ENCODE measurements at regions not wholly inside any gene's neighbourhood (a gene's known extent, or its start where the extent isn't known, plus 50 kb on each side); places are given as distances from the start of the nearest gene placed in this dataset.

- intact Hi-C loops (cut with DNase I) = no loop called here
- Histone ChIP-seq H3K27me3 (no peaks in the 10 kb centered on the region), H3K4me3 (no peak overlapping the region), H3K4me1 (replicated peaks in 1 of 2) (no peaks in the 10 kb centered on the region), H3K27ac (no peak overlapping the region), H3K36me3 (replicated peaks in 1 of 2) (no peaks in the 10 kb centered on the region), H3K9me3 (replicated peaks in 1 of 3) (no peaks in the 10 kb centered on the region)
- DNase-seq = no peak
- 74 to 85% (median 81%) methylated on average over 4 of the region's 4 CpGs for whole genome bisulfite sequencing, 4 donors
- TF ChIP-seq CTCF (IDR thresholded peaks at IDR 0.05) (no peak), POLR2A (IDR thresholded peaks at IDR 0.05) (no peak)
Observed at GRCh38 chr9:83146325-83146724, 83.4 kb upstream of the RASEF start.

GRCh38 chr9:83144492-83144891 lies 81.5 kb upstream of the RASEF start:
- intact Hi-C loops (cut with DNase I) = no loop called here
- H3K36me3 ChIP-seq (replicated peaks in 1 of 2) = no peaks in the 10 kb centered on the region
- H3K4me1 ChIP-seq (replicated peaks in 1 of 2) = no peaks in the 10 kb centered on the region
- DNase-seq = no peak
- no peak overlapping the region for H3K4me3 ChIP-seq
- no peaks in the 10 kb centered on the region for H3K27me3 ChIP-seq
- no peaks in the 10 kb centered on the region for H3K9me3 ChIP-seq (replicated peaks in 1 of 3)
- TF ChIP-seq POLR2A (IDR thresholded peaks at IDR 0.05) = no peak
- TF ChIP-seq CTCF (IDR thresholded peaks at IDR 0.05) = no peak
- no peak overlapping the region for H3K27ac ChIP-seq

GRCh38 chr9:83142389-83142788 lies 79.4 kb upstream of the RASEF start:
- intact Hi-C loops (cut with DNase I) = no loop called here

GRCh38 chr9:83141887-83142286 lies 78.9 kb upstream of the RASEF start:
- no peak for DNase-seq
- Histone ChIP-seq H3K4me1 (replicated peaks in 1 of 2) (no peaks in the 10 kb centered on the region), H3K9me3 (replicated peaks in 1 of 3) (no peaks in the 10 kb centered on the region), H3K27me3 (no peaks in the 10 kb centered on the region), H3K36me3 (replicated peaks in 1 of 2) (no peaks in the 10 kb centered on the region), H3K4me3 (no peak overlapping the region), H3K27ac (no peak overlapping the region)
- TF ChIP-seq POLR2A (IDR thresholded peaks at IDR 0.05) (no peak), CTCF (IDR thresholded peaks at IDR 0.05) (no peak)
- intact Hi-C loops (cut with DNase I) = no loop called here

More at GRCh38 chr9:83142389-83142788, 79.4 kb upstream of the RASEF start:
- Histone ChIP-seq H3K36me3 (replicated peaks in 1 of 2) (no peaks in the 10 kb centered on the region), H3K4me1 (replicated peaks in 1 of 2) (no peaks in the 10 kb centered on the region), H3K27me3 (no peaks in the 10 kb centered on the region), H3K4me3 (no peak overlapping the region), H3K9me3 (replicated peaks in 1 of 3) (no peaks in the 10 kb centered on the region), H3K27ac (no peak overlapping the region)
- no peak for DNase-seq
- TF ChIP-seq POLR2A (IDR thresholded peaks at IDR 0.05) (no peak), CTCF (IDR thresholded peaks at IDR 0.05) (no peak)

All from adrenal gland (tissue), 9 donors.